Right kidney (tissue), 1 donor: ENCODE measurements at regions not wholly inside any gene's neighbourhood (a gene's known extent, or its start where the extent isn't known, plus 50 kb on each side); places are given as distances from the start of the nearest gene placed in this dataset.

Source experiments
- DNase-seq: peaks from one replicate; pipeline ENCODE4 v3.0.0-alpha.2; 2016

GRCh38 chrY:19042984-19043442 lies 269.5 kb upstream of the HSFY2 start:
- no peak for DNase-seq

GRCh38 chrY:19042306-19042958 lies 268.9 kb upstream of the HSFY2 start:
- DNase-seq = no peak

GRCh38 chrY:19026631-19027030 lies 253.1 kb upstream of the HSFY2 start:
- no peak for DNase-seq

- no peak for DNase-seq
These were observed 250.4 kb upstream of the HSFY2 start for GRCh38 chrY:19023934-19024333.

- no peak for DNase-seq
These were observed 246.7 kb upstream of the HSFY2 start for GRCh38 chrY:19020193-19020592.

- DNase-seq = no peak
These were observed 243.5 kb upstream of the HSFY2 start for GRCh38 chrY:19016990-19017389.

- no peak for DNase-seq
These were observed 242.3 kb upstream of the HSFY2 start for GRCh38 chrY:19015854-19016253.

- DNase-seq = no peak
These were observed 241.7 kb upstream of the HSFY2 start for GRCh38 chrY:19015213-19015612.

- no peak for DNase-seq
These were observed 239.4 kb upstream of the HSFY2 start for GRCh38 chrY:19012985-19013384.

- DNase-seq = no peak
These were observed 238.1 kb upstream of the HSFY2 start for GRCh38 chrY:19011605-19012090.

GRCh38 chrY:19006234-19006633 lies 232.7 kb upstream of the HSFY2 start:
- DNase-seq = no peak

GRCh38 chrY:19005579-19005978 lies 232.0 kb upstream of the HSFY2 start:
- DNase-seq = no peak

GRCh38 chrY:18997635-18998240 lies 224.2 kb upstream of the HSFY2 start:
- no peak for DNase-seq

GRCh38 chrY:18993480-18993879 lies 219.9 kb upstream of the HSFY2 start:
- DNase-seq = no peak

- peak; percentile 43 for DNase-seq
These were observed 219.1 kb upstream of the HSFY2 start for GRCh38 chrY:18992684-18993083.

GRCh38 chrY:18989356-18989755 lies 215.8 kb upstream of the HSFY2 start:
- DNase-seq = no peak

GRCh38 chrY:18966001-18966400 lies 192.5 kb upstream of the HSFY2 start:
- no peak for DNase-seq

GRCh38 chrY:18958846-18959245 lies 185.3 kb upstream of the HSFY2 start:
- no peak for DNase-seq

- no peak for DNase-seq
These were observed 178.3 kb upstream of the HSFY2 start for GRCh38 chrY:18951657-18952435.

- no peak for DNase-seq
These were observed 177.5 kb upstream of the HSFY2 start for GRCh38 chrY:18951019-18951418.

GRCh38 chrY:18936831-18937230 lies 163.3 kb upstream of the HSFY2 start:
- no peak for DNase-seq

- no peak for DNase-seq
These were observed 145.7 kb upstream of the HSFY2 start for GRCh38 chrY:18919256-18919655.

GRCh38 chrY:18912846-18913245 lies 139.3 kb upstream of the HSFY2 start:
- DNase-seq = no peak
